HG03280 (cell line): ENCODE measurements at regions not wholly inside any gene's neighbourhood (a gene's known extent, or its start where the extent isn't known, plus 50 kb on each side); places are given as distances from the start of the nearest gene placed in this dataset.
"Not testable (repeated sequence)": the region's sequence is repeated elsewhere in the genome, so short reads cannot be mapped to it uniquely, and the experiment has no call there.

Experiments used
- ATAC-seq: cut with Tn5 transposase; IDR thresholded peaks from one replicate; pipeline ENCODE4 v1.9.1; 2021; ENCODE audit warnings: mild to moderate bottlenecking, moderate library complexity; ENCODE audit not compliant: unreplicated experiment

DNA sequence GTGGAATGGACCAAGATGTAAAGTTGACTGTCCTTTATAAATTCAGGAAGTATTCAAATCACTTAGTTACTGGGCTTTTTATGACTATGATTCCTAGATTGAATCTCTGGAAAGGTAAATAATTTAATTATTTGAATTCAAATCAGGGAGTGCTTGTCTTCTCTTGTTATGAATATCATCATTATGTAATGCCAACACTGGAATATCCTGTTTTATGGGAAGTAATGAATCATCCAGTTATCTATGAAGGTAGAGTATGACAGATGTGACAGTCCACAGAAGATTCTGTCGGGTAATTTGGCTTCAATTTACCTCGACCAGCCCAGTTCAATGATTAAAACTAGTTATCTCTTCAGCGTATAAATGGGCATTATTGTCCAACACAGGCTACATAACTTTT, 141.0 kb upstream of the NUDT12 start:
- ATAC-seq = no peak

DNA sequence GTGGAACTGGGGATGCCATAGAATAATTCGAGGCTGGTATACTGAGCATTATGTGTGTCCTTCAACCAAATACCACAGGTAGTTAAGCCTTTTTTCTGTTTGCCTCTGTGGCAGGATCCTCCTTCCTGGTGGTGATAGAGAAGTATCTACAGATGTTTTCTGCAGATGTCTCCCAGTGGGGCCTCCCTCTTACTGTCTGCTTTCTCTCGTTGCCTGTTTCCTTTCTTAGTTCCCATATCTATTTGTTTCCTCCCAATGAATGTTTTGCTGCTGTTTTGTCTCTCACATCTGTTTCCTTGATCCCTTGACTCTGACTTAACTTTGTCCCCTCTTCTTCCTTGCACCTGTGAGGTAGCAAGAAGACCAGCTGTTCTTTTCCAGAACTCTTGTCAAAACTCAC, 130.9 kb upstream of the NUDT12 start:
- no peak for ATAC-seq

DNA sequence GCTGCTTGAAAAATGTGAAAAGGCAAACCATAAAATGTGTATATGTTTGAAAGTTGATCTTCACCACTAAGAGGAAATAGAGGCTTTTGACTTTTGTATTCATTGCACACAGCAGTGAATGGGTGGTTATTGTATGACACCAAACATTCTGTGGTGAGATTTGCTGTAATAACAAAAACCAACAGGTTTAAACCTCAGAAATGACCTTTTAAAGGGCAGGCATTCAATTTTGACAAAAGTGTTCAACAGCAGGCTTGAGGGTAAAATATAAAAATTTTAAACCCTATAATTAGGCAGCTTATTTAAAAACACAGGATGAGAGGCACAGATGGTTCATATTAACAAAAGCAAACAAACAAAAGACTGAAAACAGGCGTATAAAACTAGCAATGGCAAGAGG, 128.1 kb upstream of the NUDT12 start:
- no peak for ATAC-seq

DNA sequence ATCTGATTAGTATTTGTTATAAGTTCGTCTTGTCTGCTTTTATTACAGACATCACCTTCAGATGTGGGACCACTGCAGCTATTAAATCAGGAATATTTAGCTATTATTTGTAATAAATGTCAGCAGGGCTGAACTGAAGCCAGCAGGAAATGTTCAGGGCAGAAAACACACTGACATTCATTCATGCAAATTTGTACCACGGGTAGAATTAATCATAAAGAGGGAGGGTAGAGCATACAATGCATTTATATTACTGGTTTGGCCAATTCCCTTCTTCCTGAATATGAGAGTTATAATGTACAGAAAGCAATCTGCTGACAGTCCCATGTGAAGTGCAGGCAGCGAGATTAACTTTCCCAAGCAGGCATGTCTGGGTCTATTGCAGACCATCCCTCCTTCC, 117.3 kb upstream of the NUDT12 start:
- ATAC-seq = no peak

DNA sequence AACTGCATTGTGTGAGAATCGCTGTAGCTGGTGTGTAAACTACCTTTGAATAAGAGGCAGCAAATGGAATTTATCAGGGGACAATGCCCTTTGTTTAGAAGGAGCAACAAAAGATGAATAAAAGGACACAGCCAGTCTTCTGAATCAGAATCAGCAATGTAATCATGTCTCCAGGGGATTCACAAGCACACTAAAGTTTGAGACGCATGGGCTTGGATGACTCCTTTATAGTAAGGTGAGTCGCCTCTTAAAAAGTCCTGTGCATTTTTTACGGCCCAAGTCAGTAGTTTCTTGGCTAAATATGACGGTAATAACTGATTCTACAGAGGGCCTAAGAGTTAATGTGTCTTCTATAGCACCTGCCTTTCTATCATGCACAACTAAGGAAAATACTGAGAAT, 113.6 kb upstream of the NUDT12 start:
- not testable (repeated sequence) for ATAC-seq

DNA sequence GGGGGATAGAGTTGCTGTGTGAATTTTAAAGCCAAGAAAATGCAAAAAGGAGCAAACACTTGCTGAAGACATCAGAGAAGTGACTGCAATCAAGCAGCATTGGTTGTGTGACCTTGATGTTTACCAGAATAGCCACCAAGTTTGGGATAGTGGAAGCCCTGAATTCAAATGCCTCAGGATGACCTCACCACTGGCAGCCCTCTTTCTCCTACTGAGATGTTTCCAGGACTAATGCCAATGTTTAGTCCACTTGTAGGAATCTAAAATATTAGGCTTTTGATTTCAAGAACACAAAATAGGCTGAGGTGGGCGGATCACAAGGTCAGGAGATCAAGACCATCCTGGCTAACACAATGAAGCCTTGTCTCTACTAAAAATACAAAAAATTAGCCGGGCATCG, 112.2 kb upstream of the NUDT12 start:
- ATAC-seq = no peak

DNA sequence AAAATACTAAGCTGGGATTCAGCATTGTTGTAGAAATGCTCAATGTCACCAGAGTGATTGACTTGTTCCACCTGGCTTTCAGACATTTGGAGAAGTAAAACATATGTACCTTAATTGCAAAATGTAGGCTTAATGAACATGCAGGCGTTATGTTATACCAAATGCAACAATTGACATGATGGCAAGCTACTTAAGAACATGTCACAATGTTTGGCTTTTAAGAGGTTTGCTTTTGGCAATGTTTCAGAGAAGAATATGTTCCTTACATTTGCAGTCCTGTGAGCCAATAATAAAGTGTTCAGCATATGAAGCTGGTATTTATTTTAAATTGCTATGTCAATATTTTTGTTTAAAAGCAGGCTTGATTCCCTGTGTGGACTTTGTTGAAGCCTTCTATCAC, 111.7 kb upstream of the NUDT12 start:
- ATAC-seq = no peak

DNA sequence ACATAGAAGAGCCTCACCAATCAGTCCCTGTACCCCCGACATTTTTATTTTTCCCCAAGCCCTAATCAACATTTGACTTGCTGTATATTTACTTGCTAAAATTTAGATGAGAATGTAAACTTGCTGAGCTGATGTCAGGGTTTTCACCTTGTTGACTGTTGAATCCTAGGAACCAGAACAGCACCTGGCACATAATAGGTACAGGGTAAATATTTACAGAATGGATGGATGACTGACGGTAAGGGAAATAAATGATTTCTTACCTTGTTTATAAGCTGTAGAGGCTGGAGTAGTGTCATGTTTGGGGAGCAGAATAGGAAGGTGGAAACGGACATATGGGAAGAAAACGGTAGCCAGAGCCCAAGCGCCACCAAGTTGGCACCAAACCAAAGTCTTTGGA, 107.0 kb upstream of the NUDT12 start:
- ATAC-seq = no peak

DNA sequence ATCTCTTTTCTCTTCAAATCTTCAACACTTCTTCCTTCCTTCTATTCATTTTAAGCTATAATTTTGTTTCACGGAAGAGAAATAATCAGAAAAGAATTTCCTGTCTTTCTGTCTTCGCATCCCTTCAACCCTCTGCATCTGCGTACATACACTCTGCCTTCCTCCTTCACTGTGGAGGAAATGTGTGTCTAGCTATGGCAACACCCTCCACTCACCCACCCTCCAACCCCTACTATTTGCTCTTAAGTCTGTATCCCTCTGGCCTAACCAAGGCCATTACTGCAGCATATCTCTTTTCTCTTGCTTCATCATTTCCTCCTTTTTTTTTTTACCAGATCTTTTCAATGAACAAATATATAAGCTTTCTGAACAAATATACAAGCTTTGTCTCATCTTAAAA, 105.7 kb upstream of the NUDT12 start:
- no peak for ATAC-seq

DNA sequence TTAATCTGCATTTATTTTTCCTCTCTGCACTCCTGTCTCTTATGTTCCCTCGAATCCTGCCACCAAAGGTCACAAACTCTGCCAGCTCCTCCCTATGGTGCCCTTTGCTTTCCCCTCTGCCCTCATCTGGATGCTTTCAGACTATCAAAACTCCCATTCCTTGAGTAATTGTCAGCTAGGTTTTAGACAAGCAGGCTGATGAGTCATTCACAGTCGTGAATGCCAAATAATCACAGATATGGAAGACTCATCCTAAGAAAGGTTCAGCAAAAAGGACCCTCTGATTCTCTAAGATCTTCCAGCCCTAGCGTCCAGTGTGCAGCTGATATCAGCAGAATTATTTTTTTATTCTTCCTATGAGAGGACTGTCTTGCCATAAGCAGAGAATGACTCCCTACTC, 104.5 kb upstream of the NUDT12 start:
- ATAC-seq = no peak

DNA sequence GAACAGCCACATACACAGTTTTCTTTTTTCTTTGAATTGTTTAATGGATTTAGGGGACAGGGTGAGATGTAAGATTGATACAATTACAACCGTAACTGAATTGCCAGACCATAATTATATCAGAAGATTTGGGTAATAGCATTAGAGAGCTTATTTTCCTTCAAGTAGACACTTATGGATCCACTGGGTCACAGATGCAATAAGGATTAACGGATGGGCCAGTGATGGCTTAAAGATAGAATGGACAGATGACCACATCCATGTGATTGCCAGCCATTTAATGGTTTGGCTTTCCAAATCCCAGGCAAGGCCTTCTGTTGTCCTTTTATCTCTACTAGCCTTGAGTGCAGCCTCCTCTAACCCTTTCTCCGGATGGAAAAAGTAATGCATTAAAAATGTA, 94.7 kb upstream of the NUDT12 start:
- no peak for ATAC-seq

DNA sequence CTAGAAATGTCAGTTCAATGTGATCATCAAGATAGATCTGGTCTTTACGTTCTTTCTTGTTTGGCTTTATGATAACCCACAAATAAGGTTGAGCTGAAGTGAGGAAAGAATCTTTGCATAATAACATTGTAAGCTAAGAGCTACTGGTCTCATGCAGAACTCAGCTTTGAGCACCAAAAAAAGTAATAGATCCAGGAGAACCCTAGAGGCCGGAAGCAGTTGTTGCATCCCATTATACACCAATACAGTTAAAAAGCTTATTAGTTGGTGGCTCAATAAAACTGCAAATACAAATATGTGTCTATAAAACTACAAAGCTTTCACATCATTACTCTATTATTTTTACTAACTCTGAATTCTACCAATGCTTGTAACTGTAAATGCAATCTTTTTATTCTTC, 85.5 kb upstream of the NUDT12 start:
- no peak for ATAC-seq

DNA sequence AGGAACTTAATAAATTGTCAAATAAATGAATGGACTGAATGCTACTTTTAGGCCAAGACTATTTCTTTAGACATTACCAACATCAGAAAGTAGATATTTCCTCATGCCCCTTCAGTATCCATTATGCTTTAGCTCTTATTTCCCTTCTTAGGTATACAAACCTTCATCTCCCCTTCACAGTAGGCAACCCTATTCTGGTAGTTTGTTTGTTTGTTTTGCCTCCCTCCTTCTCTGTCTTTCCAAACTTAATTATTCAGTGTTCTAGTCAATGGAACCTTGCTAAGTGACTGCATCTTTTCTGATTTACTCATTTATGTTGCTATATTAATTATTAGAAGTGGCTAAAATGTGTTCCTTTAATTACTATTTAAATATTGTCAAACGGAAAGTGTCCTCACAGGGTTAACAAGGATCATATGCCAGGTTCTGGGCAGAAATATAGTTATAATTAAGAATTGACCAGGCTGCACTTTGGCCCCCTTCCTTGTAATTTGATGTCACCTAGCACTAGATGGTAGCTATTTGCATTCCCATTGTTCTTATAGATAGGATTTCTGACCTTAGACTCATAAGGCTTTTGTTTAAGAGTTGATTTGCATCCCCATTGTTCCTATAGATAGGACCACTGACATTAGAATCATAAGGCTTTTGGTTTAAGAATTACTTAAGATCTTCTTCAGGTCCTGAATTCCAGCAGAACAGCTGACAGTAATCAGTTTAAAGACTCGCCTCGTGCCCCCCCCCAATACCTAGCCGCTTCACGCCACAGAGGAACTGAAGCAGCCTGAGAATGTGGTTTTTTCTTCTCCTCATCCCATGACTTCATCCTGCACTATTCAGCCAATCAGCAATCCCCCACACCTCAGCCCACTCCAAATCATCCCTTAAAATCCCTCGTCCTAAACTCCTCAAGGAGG, 84.4 kb upstream of the NUDT12 start:
- no peak for ATAC-seq

DNA sequence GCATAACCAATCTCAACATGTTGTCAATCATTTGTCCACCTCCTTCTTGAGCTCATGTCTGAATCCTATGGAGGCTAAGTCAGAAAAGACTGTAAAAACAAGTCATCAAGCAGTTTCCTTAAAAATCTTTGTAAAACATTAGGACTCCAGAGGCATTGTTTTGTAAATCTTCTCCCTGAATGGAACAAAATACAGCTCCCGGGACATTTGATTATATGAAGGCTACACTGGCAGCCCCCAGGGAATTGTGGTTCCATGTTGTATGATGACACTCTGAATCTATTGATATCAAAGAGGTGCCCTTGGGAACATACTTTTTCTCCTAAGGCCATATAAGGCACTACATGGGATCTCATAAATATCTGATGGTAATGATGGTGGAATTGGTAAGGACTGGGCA, 83.2 kb upstream of the NUDT12 start:
- no peak for ATAC-seq

DNA sequence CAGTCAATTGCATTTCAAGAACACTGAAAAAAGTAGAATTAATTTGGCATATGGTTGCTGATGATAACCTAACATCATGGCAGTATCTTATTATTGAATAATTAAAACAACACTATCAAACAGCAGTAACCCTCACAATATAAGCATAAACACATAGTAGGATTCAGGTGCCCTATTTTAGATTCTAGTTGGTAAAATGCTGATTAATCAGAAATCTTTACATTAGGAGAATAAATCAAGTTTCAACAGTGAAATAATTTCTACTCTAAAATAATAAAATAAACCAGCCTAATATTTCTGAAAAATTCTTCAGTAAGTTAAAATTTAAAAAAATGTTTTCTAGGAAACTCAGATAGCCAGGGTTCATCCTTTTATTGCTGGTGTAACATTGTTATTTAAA, 76.4 kb upstream of the NUDT12 start:
- no peak for ATAC-seq

DNA sequence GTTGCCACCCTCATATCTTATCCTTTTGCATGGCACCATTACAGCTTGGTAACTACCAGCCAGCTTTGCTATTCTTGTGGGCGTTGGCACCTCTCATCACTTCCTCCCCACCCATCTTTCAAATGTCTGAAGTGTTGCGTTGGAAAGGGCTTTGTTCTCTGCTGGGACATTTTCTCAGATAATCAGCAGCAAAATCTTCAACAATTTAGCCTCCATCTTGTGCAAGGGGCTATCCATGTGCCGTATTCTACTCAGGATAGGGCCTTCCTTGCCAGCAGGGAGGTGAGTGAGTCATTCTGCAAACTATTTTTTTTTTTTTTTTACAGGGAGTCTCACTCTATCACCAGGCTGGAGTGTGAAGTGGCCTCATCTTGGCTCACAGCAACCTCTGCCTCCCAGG, 62.1 kb upstream of the NUDT12 start:
- no peak for ATAC-seq

DNA sequence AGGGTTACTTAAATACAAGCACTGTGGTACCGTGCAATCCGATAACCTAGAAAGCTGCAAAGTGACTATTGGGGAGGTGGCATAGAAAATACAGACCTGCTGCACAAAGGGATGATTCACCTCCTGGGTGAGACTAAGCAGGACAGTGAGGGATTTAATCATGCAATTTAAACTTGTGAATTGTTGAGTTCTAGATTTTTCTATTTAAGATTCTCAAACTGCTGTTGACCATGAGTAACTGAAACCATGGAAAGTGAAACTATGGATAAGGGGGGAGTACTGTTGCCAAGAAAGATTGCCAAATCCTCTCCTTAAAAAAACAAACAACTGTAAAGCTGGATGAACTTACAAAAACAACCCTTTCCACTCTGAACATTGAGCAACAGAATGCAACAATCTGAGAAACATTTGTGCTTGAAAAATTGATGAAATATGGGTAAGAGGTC, 61.5 kb upstream of the NUDT12 start:
- ATAC-seq = no peak

DNA sequence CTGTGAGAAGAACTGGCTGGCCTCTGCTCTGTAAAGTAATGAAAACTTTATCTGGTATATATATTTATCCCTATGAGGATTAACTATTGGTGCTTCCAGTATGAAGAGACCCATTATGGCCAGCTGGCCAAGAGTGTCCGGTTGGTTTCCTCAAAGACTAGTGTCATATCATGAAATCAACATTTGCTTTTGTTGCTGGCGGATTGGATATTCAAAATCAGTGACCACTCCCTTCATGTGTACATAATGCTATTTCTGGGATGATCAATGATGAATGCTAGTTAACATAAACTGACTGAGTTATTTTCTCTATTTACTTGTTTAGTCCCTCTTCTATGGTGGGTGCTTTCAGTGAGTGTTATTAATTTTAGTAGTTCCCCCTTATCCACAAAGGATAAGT, 60.8 kb upstream of the NUDT12 start:
- no peak for ATAC-seq

DNA sequence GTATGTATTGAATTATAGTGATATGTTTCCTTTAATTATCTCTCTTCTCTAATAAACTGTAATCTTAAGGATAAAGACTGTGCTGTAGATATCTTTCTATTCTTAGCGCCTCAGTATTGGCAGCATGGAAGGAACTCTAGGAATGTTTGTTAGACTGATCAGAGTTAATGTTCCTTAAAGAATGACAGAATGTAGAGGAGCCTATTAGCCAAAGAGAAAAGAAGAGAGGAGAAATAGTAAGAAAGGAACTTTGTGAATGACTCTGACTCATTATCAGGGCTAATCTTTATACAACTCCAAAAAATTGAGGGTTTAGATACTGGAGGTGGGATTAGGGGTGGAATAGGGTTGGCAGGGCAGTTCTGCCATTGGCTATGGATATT, 59.0 kb upstream of the NUDT12 start:
- ATAC-seq = no peak

DNA sequence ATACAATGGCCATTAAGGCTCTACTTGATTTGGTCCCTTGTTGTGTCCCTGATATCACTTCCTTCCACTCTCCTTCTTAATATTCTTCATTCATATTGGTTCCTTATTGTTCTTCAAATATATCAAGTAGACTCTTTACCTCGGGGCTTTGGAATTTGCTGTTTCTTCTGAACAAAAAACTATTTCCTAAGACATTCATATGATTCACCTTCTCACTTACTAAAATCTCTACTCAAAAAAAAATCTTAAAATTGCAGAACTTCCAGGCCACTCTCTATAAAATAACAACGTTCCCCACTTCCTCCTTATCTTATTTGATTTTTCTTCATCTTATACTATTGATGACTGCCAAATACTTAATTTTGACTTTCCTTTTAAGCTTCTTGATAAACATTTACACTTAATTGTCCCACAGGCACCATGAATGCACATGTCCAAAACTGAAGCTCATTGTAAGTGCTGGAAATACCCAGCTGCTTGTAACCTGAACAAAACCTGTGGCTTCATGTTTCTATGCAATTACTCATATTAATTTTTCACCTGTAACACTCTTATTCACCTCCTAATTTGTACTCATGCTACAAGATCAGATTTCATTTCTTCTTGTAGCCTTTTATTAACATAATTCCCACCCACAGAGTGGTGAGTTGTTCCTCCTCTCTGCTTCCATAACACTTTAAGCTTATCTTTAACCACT, 58.4 kb upstream of the NUDT12 start:
- no peak for ATAC-seq

DNA sequence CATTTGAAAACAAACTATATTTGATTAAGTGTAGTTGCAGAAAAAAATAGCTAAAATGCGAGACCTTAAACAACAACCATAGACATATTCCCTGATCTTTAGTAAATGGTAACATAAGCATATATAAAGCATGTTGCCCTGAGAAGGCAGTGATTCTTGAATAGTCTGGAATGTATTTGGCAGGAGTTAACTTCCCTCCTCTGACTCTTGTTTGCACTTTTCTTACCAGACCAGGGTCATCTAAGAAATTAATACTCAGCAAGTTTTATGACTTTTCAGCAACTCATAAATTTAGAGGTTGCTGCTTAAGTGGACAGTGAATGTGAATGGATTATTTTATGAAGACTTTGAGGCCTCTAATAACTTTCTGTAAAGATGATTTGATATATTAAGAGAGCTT, 55.3 kb upstream of the NUDT12 start:
- no peak for ATAC-seq

DNA sequence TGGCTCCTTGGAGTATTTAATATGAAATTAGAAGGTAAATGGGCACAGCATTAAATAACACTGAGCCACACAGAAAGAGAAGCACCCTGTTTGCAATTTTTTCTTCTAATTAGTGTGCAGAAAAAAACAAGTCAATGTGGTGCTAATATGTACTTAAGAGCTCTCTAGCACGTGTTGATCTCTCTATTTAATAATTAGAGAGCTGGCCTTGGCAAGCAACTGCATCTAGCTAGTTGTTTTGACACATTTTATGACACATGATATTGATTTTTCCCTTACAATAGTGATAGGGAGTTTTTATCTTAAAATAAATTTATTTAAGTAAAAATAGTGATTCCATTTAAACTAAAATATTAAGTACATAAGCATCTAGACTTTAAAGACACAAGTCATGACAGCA, 54.5 kb upstream of the NUDT12 start:
- no peak for ATAC-seq
